ENCODE measurements at regions not wholly inside any gene's neighbourhood (a gene's known extent, or its start where the extent isn't known, plus 50 kb on each side); places are given as distances from the start of the nearest gene placed in this dataset.

- no peak for TF ChIP-seq CTCF (IDR thresholded peaks at IDR 0.05)
- no peak for TF ChIP-seq POLR2A (IDR thresholded peaks at IDR 0.05)
Observed at GRCh38 chr6:84403545-84403944, 176.1 kb upstream of the CEP162 start.
